ENCODE measurements at regions not wholly inside any gene's neighbourhood (a gene's known extent, or its start where the extent isn't known, plus 50 kb on each side); places are given as distances from the start of the nearest gene placed in this dataset.

- no peak for TF ChIP-seq CTCF (IDR thresholded peaks at IDR 0.05)
- TF ChIP-seq POLR2A (IDR thresholded peaks at IDR 0.05), result no peak
These were observed 984.3 kb upstream of the TYRP1 start for GRCh38 chr9:11708899-11709298.

Data from body of pancreas (tissue), 4 donors.